Astrocyte (in vitro differentiated cells and primary cell): ENCODE measurements at regions not wholly inside any gene's neighbourhood (a gene's known extent, or its start where the extent isn't known, plus 50 kb on each side); places are given as distances from the start of the nearest gene placed in this dataset.

Experiments
- DNase-seq: peaks from one replicate; pipeline ENCODE4 v3.0.0-alpha.2; 2010; ENCODE audit warnings: low read depth
- FAIRE-seq: peaks from 2 replicates; lab custom pipeline; 2011; peaks lifted over from hg19 to GRCh38; lab: Jason Lieb, UNC
- H2AFZ ChIP-seq: 2 replicates; pipeline ENCODE4 v1.6.0; 2012; ENCODE audit warnings: low read depth, low read length, inconsistent platforms
- H3K27ac ChIP-seq: 2 replicates; pipeline ENCODE4 v1.5.1; 2011; ENCODE audit warnings: low read depth, low read length, inconsistent platforms
- H3K27me3 ChIP-seq: 2 replicates; pipeline ENCODE4 v1.6.0; 2011; ENCODE audit warnings: low read length, inconsistent platforms; ENCODE audit not compliant: insufficient read depth
- H3K36me3 ChIP-seq: 2 replicates; pipeline ENCODE4 v1.5.1; 2011; ENCODE audit warnings: low read length, inconsistent platforms; ENCODE audit not compliant: insufficient read depth
- H3K4me1 ChIP-seq: 2 replicates; pipeline ENCODE4 v1.5.1; 2011; ENCODE audit warnings: low read length, inconsistent platforms; ENCODE audit not compliant: insufficient read depth
- H3K4me2 ChIP-seq: 2 replicates; pipeline ENCODE4 v1.6.0; 2012; ENCODE audit warnings: low read length, inconsistent platforms
- H3K4me3 ChIP-seq: 2 replicates; pipeline ENCODE4 v1.5.1; 2011; ENCODE audit warnings: low read depth, mild to moderate bottlenecking, low read length, inconsistent platforms; ENCODE audit not compliant: insufficient read depth
- H3K79me2 ChIP-seq: 2 replicates; pipeline ENCODE4 v1.6.0; 2012; ENCODE audit warnings: mild to moderate bottlenecking, low read length, inconsistent platforms; ENCODE audit not compliant: insufficient read depth
- H3K9ac ChIP-seq: 2 replicates; pipeline ENCODE4 v1.6.0; 2012; ENCODE audit warnings: mild to moderate bottlenecking, low read length, inconsistent platforms
- H3K9me3 ChIP-seq: 2 replicates; pipeline ENCODE4 v1.5.1; 2012; ENCODE audit warnings: low read depth, mild to moderate bottlenecking, low read length, inconsistent platforms; ENCODE audit not compliant: insufficient read depth
- H4K20me1 ChIP-seq: 2 replicates; pipeline ENCODE4 v1.6.0; 2012; ENCODE audit warnings: low read length, inconsistent platforms; ENCODE audit not compliant: insufficient read depth
- H3K27ac Mint-ChIP-seq: one replicate; pipeline ENCODE4 v1.8.0; 2021; ENCODE audit warnings: mild to moderate bottlenecking, mixed read lengths; ENCODE audit not compliant: unreplicated experiment
- H3K27me3 Mint-ChIP-seq: one replicate; pipeline ENCODE4 v1.8.0; 2021; ENCODE audit warnings: low read depth, mixed read lengths; ENCODE audit not compliant: unreplicated experiment
- H3K36me3 Mint-ChIP-seq: one replicate; pipeline ENCODE4 v1.8.0; 2021; ENCODE audit warnings: low read depth, mixed read lengths; ENCODE audit not compliant: unreplicated experiment
- H3K4me1 Mint-ChIP-seq: one replicate; pipeline ENCODE4 v1.8.0; 2021; ENCODE audit warnings: low read depth, mixed read lengths; ENCODE audit not compliant: unreplicated experiment
- H3K4me3 Mint-ChIP-seq: one replicate; pipeline ENCODE4 v1.8.0; 2021; ENCODE audit warnings: mild to moderate bottlenecking, moderate library complexity, mixed read lengths; ENCODE audit not compliant: unreplicated experiment
- H3K9me3 Mint-ChIP-seq: one replicate; pipeline ENCODE4 v1.8.0; 2021; ENCODE audit warnings: mild to moderate bottlenecking, mixed read lengths; ENCODE audit not compliant: unreplicated experiment
- EZH2 ChIP-seq: IDR thresholded peaks from 2 replicates; pipeline ENCODE4 v1.6.1; 2012; ENCODE audit warnings: mild to moderate bottlenecking, low read length, inconsistent platforms; ENCODE audit not compliant: insufficient read depth
- TF ChIP-seq, protein P1 (sequence below): IDR thresholded peaks from 2 replicates; pipeline ENCODE4 v1.5.1; 2011; ENCODE audit warnings: low read depth, mild to moderate bottlenecking, inconsistent platforms, low read length, moderate library complexity; ENCODE audit not compliant: insufficient read depth

DNA sequence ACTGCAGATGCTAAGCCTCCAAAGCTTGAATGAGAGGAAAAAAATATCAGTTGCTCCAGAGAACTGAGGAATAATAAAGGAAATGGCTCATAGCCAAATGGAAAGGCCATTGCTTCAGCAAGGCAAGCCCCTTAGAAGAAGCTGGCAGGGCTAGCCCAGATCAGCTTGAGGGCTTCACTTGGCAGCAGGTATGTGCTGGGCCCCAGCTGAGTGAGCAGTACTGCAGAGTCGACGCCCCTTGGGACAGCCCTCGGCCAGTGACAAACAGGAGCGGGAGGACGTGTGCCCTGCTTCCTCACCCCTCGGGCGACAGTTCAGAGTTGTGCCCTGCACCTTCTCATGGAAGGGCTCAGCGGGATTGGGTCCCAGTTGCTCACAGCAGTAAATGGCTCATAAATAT is 1031.2 kb upstream of the TMEM132C start:
- DNase-seq, result no peak
- Histone ChIP-seq H3K36me3 (no peaks in the 10 kb centered on the region), H3K9ac (no peak overlapping the region), H3K9me3 (no peaks in the 10 kb centered on the region), H3K4me1 (peaks cover 8% of the 10 kb centered on the region), H3K79me2 (no peaks in the 10 kb centered on the region), H3K4me2 (no peak overlapping the region), H4K20me1 (no peaks in the 10 kb centered on the region), H3K4me3 (no peak overlapping the region), H3K27me3 (no peaks in the 10 kb centered on the region), H2AFZ (no peak overlapping the region), H3K27ac (no peak overlapping the region)
- Mint-ChIP-seq H3K4me1 (no peaks in the 10 kb centered on the region), H3K36me3 (no peaks in the 10 kb centered on the region), H3K27me3 (no peaks in the 10 kb centered on the region), H3K4me3 (no peak overlapping the region), H3K9me3 (peaks cover 4% of the 10 kb centered on the region), H3K27ac (no peak overlapping the region)
- TF ChIP-seq, protein P1, sequence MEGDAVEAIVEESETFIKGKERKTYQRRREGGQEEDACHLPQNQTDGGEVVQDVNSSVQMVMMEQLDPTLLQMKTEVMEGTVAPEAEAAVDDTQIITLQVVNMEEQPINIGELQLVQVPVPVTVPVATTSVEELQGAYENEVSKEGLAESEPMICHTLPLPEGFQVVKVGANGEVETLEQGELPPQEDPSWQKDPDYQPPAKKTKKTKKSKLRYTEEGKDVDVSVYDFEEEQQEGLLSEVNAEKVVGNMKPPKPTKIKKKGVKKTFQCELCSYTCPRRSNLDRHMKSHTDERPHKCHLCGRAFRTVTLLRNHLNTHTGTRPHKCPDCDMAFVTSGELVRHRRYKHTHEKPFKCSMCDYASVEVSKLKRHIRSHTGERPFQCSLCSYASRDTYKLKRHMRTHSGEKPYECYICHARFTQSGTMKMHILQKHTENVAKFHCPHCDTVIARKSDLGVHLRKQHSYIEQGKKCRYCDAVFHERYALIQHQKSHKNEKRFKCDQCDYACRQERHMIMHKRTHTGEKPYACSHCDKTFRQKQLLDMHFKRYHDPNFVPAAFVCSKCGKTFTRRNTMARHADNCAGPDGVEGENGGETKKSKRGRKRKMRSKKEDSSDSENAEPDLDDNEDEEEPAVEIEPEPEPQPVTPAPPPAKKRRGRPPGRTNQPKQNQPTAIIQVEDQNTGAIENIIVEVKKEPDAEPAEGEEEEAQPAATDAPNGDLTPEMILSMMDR, result no peak
- no peak for TF ChIP-seq EZH2
- FAIRE-seq, result no peak

DNA sequence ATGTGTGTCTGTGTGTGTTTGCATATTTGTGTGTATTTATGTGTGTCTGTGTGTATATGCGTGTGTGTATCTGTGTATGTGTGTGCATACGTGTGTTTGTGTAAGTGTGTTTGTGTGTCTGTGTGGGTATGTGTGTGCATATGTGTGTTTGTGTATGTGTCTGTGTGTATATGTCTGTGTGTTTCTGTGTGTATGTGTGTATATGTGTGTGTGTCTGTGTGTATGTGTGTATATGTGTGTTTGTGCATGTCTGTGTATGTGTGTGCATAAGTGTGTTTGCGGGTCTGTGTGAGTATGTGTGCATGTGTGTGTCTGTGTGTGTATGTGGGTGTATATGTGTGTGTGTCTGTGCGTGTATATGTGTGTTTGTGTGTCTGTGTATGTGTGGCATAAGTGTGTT is 1030.5 kb upstream of the TMEM132C start:
- Histone ChIP-seq H2AFZ (no peak overlapping the region), H3K9me3 (no peaks in the 10 kb centered on the region), H4K20me1 (no peaks in the 10 kb centered on the region), H3K4me3 (no peak overlapping the region), H3K27me3 (no peaks in the 10 kb centered on the region), H3K4me2 (no peak overlapping the region), H3K27ac (no peak overlapping the region), H3K36me3 (no peaks in the 10 kb centered on the region), H3K79me2 (no peaks in the 10 kb centered on the region), H3K4me1 (peaks cover 3% of the 10 kb centered on the region), H3K9ac (no peak overlapping the region)
- no peak overlapping the region for H3K4me3 Mint-ChIP-seq
- TF ChIP-seq, protein P1, result no peak
- TF ChIP-seq EZH2, result no peak
- no peak for FAIRE-seq
- H3K27me3 Mint-ChIP-seq, result no peaks in the 10 kb centered on the region
- no peaks in the 10 kb centered on the region for H3K36me3 Mint-ChIP-seq
- no peak overlapping the region for H3K27ac Mint-ChIP-seq
- DNase-seq, result no peak
- no peaks in the 10 kb centered on the region for H3K4me1 Mint-ChIP-seq
- peaks cover 4% of the 10 kb centered on the region for H3K9me3 Mint-ChIP-seq

DNA sequence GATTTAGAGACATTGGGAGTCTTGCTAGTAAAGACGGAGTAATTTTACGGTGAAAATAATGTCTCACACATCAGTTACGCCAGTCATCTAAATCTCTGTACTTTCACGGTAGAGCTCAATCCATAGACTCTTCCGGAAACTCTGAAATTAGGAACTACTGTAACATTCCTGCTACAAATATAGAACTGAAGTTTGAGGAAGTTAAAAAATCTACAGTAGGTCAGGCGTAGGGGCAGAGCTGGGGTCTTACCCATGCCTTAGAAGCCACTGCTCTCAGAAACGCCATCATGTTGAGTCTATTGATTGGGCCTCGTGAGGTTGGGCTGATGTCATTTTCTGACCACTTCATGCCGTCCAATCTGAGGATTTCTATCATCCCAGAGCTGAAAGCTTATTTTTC is 1029.8 kb upstream of the TMEM132C start:
- no peak overlapping the region for H2AFZ ChIP-seq
- no peaks in the 10 kb centered on the region for H3K27me3 Mint-ChIP-seq
- H3K4me3 Mint-ChIP-seq, result no peak overlapping the region
- H4K20me1 ChIP-seq, result no peaks in the 10 kb centered on the region
- H3K27ac Mint-ChIP-seq, result no peak overlapping the region
- H3K27me3 ChIP-seq, result no peaks in the 10 kb centered on the region
- DNase-seq (no peak), FAIRE-seq (no peak)
- no peaks in the 10 kb centered on the region for H3K9me3 ChIP-seq
- H3K9ac ChIP-seq, result no peak overlapping the region
- H3K4me3 ChIP-seq, result no peak overlapping the region
- H3K4me1 ChIP-seq, result no peaks in the 10 kb centered on the region
- H3K9me3 Mint-ChIP-seq, result peaks cover 5% of the 10 kb centered on the region
- H3K79me2 ChIP-seq, result no peaks in the 10 kb centered on the region
- no peaks in the 10 kb centered on the region for H3K4me1 Mint-ChIP-seq
- H3K36me3 ChIP-seq, result no peaks in the 10 kb centered on the region
- no peak overlapping the region for H3K27ac ChIP-seq
- TF ChIP-seq EZH2, result no peak
- TF ChIP-seq, protein P1, result no peak
- H3K36me3 Mint-ChIP-seq, result no peaks in the 10 kb centered on the region
- no peak overlapping the region for H3K4me2 ChIP-seq
